ENCODE measurements at regions not wholly inside any gene's neighbourhood (a gene's known extent, or its start where the extent isn't known, plus 50 kb on each side); places are given as distances from the start of the nearest gene placed in this dataset.

DNA sequence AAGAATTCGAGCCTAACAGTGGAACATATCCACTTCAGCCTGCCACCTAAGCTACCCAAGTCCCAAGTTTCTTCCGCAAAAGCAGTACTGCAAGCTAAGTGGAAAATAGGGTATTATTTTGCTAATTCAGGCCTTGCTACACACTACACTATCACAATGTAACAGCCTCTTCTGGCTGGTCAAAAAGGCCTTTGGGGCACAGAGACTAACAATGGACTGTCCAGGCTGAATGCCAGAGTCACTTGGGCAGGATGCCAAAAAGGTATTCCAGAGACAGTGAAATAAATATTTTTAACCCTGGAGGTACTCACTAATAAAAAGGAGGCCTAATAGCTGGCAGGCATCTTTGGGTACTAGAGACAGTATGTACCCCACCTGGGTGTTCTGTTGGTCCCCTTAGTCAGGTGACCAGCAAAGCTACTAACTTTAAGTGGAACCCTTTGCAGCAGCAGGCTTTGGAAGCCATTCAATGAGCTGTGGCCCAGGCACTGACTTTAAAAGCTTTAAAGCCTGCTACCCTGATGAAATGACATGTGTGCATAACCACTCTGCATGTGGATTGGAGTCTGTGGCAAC, 692.1 kb downstream of the HTR1B start:
- TF ChIP-seq, protein P1, sequence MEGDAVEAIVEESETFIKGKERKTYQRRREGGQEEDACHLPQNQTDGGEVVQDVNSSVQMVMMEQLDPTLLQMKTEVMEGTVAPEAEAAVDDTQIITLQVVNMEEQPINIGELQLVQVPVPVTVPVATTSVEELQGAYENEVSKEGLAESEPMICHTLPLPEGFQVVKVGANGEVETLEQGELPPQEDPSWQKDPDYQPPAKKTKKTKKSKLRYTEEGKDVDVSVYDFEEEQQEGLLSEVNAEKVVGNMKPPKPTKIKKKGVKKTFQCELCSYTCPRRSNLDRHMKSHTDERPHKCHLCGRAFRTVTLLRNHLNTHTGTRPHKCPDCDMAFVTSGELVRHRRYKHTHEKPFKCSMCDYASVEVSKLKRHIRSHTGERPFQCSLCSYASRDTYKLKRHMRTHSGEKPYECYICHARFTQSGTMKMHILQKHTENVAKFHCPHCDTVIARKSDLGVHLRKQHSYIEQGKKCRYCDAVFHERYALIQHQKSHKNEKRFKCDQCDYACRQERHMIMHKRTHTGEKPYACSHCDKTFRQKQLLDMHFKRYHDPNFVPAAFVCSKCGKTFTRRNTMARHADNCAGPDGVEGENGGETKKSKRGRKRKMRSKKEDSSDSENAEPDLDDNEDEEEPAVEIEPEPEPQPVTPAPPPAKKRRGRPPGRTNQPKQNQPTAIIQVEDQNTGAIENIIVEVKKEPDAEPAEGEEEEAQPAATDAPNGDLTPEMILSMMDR (IDR thresholded peaks at IDR 0.05; ENCODE audit: low read depth, low read length, missing input control), result no peak
- TF ChIP-seq YY1 (IDR thresholded peaks at IDR 0.05) (no peak), RAD21 (IDR thresholded peaks at IDR 0.05) (no peak)

All from liver (tissue), 3 donors.